HG02759 (cell line): ENCODE measurements at regions not wholly inside any gene's neighbourhood (a gene's known extent, or its start where the extent isn't known, plus 50 kb on each side); places are given as distances from the start of the nearest gene placed in this dataset.
"Not testable (repeated sequence)": the region's sequence is repeated elsewhere in the genome, so short reads cannot be mapped to it uniquely, and the experiment has no call there.

Experiments used
- ATAC-seq: cut with Tn5 transposase; IDR thresholded peaks from one replicate; pipeline ENCODE4 v1.9.1; 2021; ENCODE audit warnings: mild to moderate bottlenecking, moderate library complexity; ENCODE audit not compliant: unreplicated experiment

GRCh38 chr13:81153478-81153877 lies 812.6 kb upstream of the SPRY2 start:
- no peak for ATAC-seq

- no peak for ATAC-seq
Observed at GRCh38 chr13:81148822-81149221, 807.9 kb upstream of the SPRY2 start.

- not testable (repeated sequence) for ATAC-seq
Observed at GRCh38 chr13:81146576-81146975, 805.6 kb upstream of the SPRY2 start.

- ATAC-seq: no peak
Observed at GRCh38 chr13:81142306-81142999, 801.5 kb upstream of the SPRY2 start.

- ATAC-seq: no peak
Observed at GRCh38 chr13:81140675-81141074, 799.7 kb upstream of the SPRY2 start.

- ATAC-seq: no peak
Observed at GRCh38 chr13:81139987-81140386, 799.1 kb upstream of the SPRY2 start.

- ATAC-seq: no peak
Observed at GRCh38 chr13:81138353-81138980, 797.5 kb upstream of the SPRY2 start.

GRCh38 chr13:81133066-81133465 lies 792.1 kb upstream of the SPRY2 start:
- ATAC-seq: no peak

GRCh38 chr13:81117416-81117815 lies 776.5 kb upstream of the SPRY2 start:
- no peak for ATAC-seq

- peak; percentile 48 for ATAC-seq
Observed at GRCh38 chr13:81116461-81117282, 775.7 kb upstream of the SPRY2 start.

GRCh38 chr13:81109026-81109425 lies 768.1 kb upstream of the SPRY2 start:
- no peak for ATAC-seq

GRCh38 chr13:81106348-81106747 lies 765.4 kb upstream of the SPRY2 start:
- no peak for ATAC-seq

- ATAC-seq: no peak
Observed at GRCh38 chr13:81104035-81104715, 763.2 kb upstream of the SPRY2 start.

GRCh38 chr13:81102066-81102465 lies 761.1 kb upstream of the SPRY2 start:
- ATAC-seq: not testable (repeated sequence)

GRCh38 chr13:81089371-81090157 lies 748.6 kb upstream of the SPRY2 start:
- ATAC-seq: no peak

- no peak for ATAC-seq
Observed at GRCh38 chr13:81080911-81081454, 740.1 kb upstream of the SPRY2 start.

- no peak for ATAC-seq
Observed at GRCh38 chr13:81078048-81078447, 737.1 kb upstream of the SPRY2 start.

GRCh38 chr13:81069822-81070221 lies 728.9 kb upstream of the SPRY2 start:
- not testable (repeated sequence) for ATAC-seq

- ATAC-seq: no peak
Observed at GRCh38 chr13:81058916-81059290, 718.0 kb upstream of the SPRY2 start.

GRCh38 chr13:81058211-81058915 lies 717.4 kb upstream of the SPRY2 start:
- no peak for ATAC-seq
